IMR-90 (cell line): ENCODE measurements at regions not wholly inside any gene's neighbourhood (a gene's known extent, or its start where the extent isn't known, plus 50 kb on each side); places are given as distances from the start of the nearest gene placed in this dataset.
A peak's percentile ranks its signal among the peaks of the same experiment; 100 is the strongest.

Experiments used
- ATAC-seq: fragments of 200-7000 bp; cut with Tn5 transposase; 2 replicates; pipeline ENCODE4 v1.9.1; 2020; ENCODE audit warnings: low read depth, mild to moderate bottlenecking, moderate library complexity
- BruUV-seq: library from RNA; stranded (reverse); fragments of 400-500 nt; replicated peaks from 2 replicates; lab custom pipeline; 2021; lab: Mats Ljungman, UMichigan
- CTCF ChIA-PET: fragments of 300-600 bp; formaldehyde crosslinking; extraction: SDS; loops from one replicate; lab custom pipeline; 2021; ENCODE audit warnings: antibody characterized with exemption; lab: Yijun Ruan, JAX
- POLR2A ChIA-PET: fragments of 300-600 bp; sonication (Branson Sonifier 250); formaldehyde crosslinking; loops from one replicate; lab custom pipeline; 2022; ENCODE audit warnings: antibody characterized with exemption; ENCODE audit not compliant: unreplicated experiment; lab: Charles Lee
- DNase-seq: peaks from one replicate; pipeline ENCODE4 v3.0.0; 2013
- H2AFZ ChIP-seq: replicated peaks from 2 replicates; pipeline ENCODE3; 2013; ENCODE audit warnings: low read length, mild to moderate bottlenecking; ENCODE audit not compliant: poor library complexity
- H2AK5ac ChIP-seq: 2 replicates; pipeline ENCODE4 v1.6.1; 2013; ENCODE audit warnings: low read depth, low read length, inconsistent platforms
- H2AK9ac ChIP-seq: replicated peaks from 2 replicates; pipeline ENCODE3; 2013; ENCODE audit warnings: mild to moderate bottlenecking, low read depth, low read length, moderate library complexity; ENCODE audit not compliant: poor library complexity
- H2BK120ac ChIP-seq: 2 replicates; pipeline ENCODE4 v1.6.1; 2013; ENCODE audit warnings: low read depth, low read length, inconsistent platforms
- H2BK15ac ChIP-seq: 3 replicates; pipeline ENCODE4 v1.6.1; 2013; ENCODE audit warnings: low read depth, low read length, inconsistent platforms
- H2BK20ac ChIP-seq: 2 replicates; pipeline ENCODE4 v1.6.1; 2013; ENCODE audit warnings: low read depth, mild to moderate bottlenecking, inconsistent platforms, low read length, moderate library complexity
- H2BK5ac ChIP-seq: 2 replicates; pipeline ENCODE4 v1.6.1; 2013; ENCODE audit warnings: mild to moderate bottlenecking, low read depth, low read length, inconsistent platforms; ENCODE audit not compliant: poor library complexity, severe bottlenecking
- H3K14ac ChIP-seq: replicated peaks from 2 replicates; pipeline ENCODE4 v1.6.1; 2013; ENCODE audit warnings: low read depth, low read length, inconsistent platforms
- H3K18ac ChIP-seq: 2 replicates; pipeline ENCODE4 v1.6.1; 2013; ENCODE audit warnings: low read depth, low read length, control low read depth
- H3K23ac ChIP-seq: 2 replicates; pipeline ENCODE4 v1.6.1; 2013; ENCODE audit warnings: low read depth, low read length, inconsistent platforms
- H3K27ac ChIP-seq: 2 replicates; pipeline ENCODE4 v1.5.1; 2013; ENCODE audit warnings: mild to moderate bottlenecking, control low read depth, low read length; ENCODE audit not compliant: insufficient read depth
- H3K27me3 ChIP-seq: 2 replicates; pipeline ENCODE4 v1.6.1; 2013; ENCODE audit warnings: low read length; ENCODE audit not compliant: control insufficient read depth, insufficient read depth
- H3K36me3 ChIP-seq: 2 replicates; pipeline ENCODE4 v1.6.1; 2013; ENCODE audit warnings: low read length, mixed read lengths; ENCODE audit not compliant: control insufficient read depth, insufficient read depth
- H3K4ac ChIP-seq: 2 replicates; pipeline ENCODE4 v1.6.1; 2013; ENCODE audit warnings: low read depth, low read length, inconsistent platforms
- H3K4me1 ChIP-seq: 2 replicates; pipeline ENCODE4 v1.6.1; 2013; ENCODE audit warnings: low read length, mixed read lengths; ENCODE audit not compliant: control insufficient read depth, insufficient read depth
- H3K4me2 ChIP-seq: 2 replicates; pipeline ENCODE4 v1.6.1; 2013; ENCODE audit warnings: low read depth, mild to moderate bottlenecking, control low read depth, low read length, moderate library complexity
- H3K4me3 ChIP-seq: 2 replicates; pipeline ENCODE4 v1.5.1; 2013; ENCODE audit warnings: low read depth, mild to moderate bottlenecking, control low read depth, low read length, moderate library complexity; ENCODE audit not compliant: insufficient read depth
- H3K56ac ChIP-seq: 2 replicates; pipeline ENCODE4 v1.6.1; 2013; ENCODE audit warnings: low read length, inconsistent platforms; ENCODE audit not compliant: insufficient read depth; ENCODE audit errors: extremely low read depth
- H3K79me1 ChIP-seq, 2 experiments: 2 replicates each; pipeline ENCODE4 v1.6.1; 2013; ENCODE audit warnings: low read length in 2 of 2, inconsistent platforms in 1 of 2, low read depth in 1 of 2
- H3K9ac ChIP-seq: 2 replicates; pipeline ENCODE4 v1.6.1; 2013; ENCODE audit warnings: low read depth, low read length, control low read depth
- H3K9me1 ChIP-seq: 2 replicates; pipeline ENCODE4 v1.6.1; 2013; ENCODE audit warnings: low read length, inconsistent platforms; ENCODE audit not compliant: insufficient read depth
- H3K9me3 ChIP-seq: 2 replicates; pipeline ENCODE4 v1.6.1; 2013; ENCODE audit warnings: low read length; ENCODE audit not compliant: control insufficient read depth, insufficient read depth
- H4K20me1 ChIP-seq: 2 replicates; pipeline ENCODE4 v1.6.1; 2013; ENCODE audit warnings: low read length, inconsistent platforms; ENCODE audit not compliant: insufficient read depth
- H4K5ac ChIP-seq: 2 replicates; pipeline ENCODE4 v1.6.1; 2013; ENCODE audit warnings: mild to moderate bottlenecking, low read depth, low read length, control low read depth
- H4K8ac ChIP-seq, 2 experiments: 2 replicates each; pipeline ENCODE4 v1.6.1; 2013; ENCODE audit warnings: low read depth in 2 of 2, low read length in 2 of 2, control low read depth in 1 of 2, inconsistent platforms in 1 of 2
- H4K91ac ChIP-seq: 2 replicates; pipeline ENCODE4 v1.6.1; 2013; ENCODE audit warnings: low read depth, low read length, inconsistent platforms; ENCODE audit not compliant: insufficient read depth
- RAD21 ChIP-seq: IDR thresholded peaks from 2 replicates; pipeline ENCODE4 v1.6.1; 2012; ENCODE audit warnings: low read length, improper control_type of control experiment
- SMC3 ChIP-seq: fragments of 150-350 bp; IDR thresholded peaks from 2 replicates; pipeline ENCODE4 v1.6.1; 2016; ENCODE audit warnings: low read depth, mild to moderate bottlenecking, antibody characterized with exemption, low read length, moderate library complexity
- USF2 ChIP-seq: fragments of 150-350 bp; IDR thresholded peaks from 2 replicates; pipeline ENCODE4 v1.6.1; 2017; ENCODE audit warnings: mild to moderate bottlenecking, antibody characterized with exemption, low read length, low read depth
- WGBS, 2 experiments: methylation state at CpG; one replicate each; pipeline versions ENCODE4 v1.1.5 to v1.1.7; 2013; ENCODE audit warnings: missing lambda C conversion rate in 2 of 2; ENCODE audit not compliant: insufficient read length in 1 of 2; ENCODE audit errors: extremely low coverage in 2 of 2; 5-methylcytosine and 5-hydroxymethylcytosine counted together
- dilution Hi-C: fragments of 300-500 bp; cut with HindIII; formaldehyde crosslinking; loops from one replicate; pipeline ENCODE4 v1.14.3; 2018; ENCODE audit warnings: low sequenced_read_pairs; ENCODE audit not compliant: unreplicated experiment
- in situ Hi-C: fragments of 300-500 bp; cut with MboI; formaldehyde crosslinking; loops from 3 replicates; pipeline ENCODE4 v1.14.3; 2019; ENCODE audit warnings: low sequenced_read_pairs, inconsistent platforms, mixed read lengths
- intact Hi-C: fragments of 100-400 bp; cut with micrococcal nuclease; formaldehyde crosslinking; loops from 2 replicates; pipeline ENCODE4 v1.10.0; 2022
- TF ChIP-seq, protein P1 (sequence below): conservative IDR thresholded peaks from 2 replicates; pipeline ENCODE4 v1.5.1; 2012; ENCODE audit warnings: mild to moderate bottlenecking, low read depth, low read length, improper control_type of control experiment

GRCh38 chr7:96414931-96415292 is 93.0 kb upstream of the SLC25A13 start:
- no peaks in the 10 kb centered on the region for H3K79me1 ChIP-seq
- no peak overlapping the region for H2BK5ac ChIP-seq
- no peaks in the 10 kb centered on the region for H3K27me3 ChIP-seq
- TF ChIP-seq RAD21, result peak; percentile 60
- TF ChIP-seq USF2, result no peak
- TF ChIP-seq SMC3, result peak; percentile 55
- TF ChIP-seq, protein P1, sequence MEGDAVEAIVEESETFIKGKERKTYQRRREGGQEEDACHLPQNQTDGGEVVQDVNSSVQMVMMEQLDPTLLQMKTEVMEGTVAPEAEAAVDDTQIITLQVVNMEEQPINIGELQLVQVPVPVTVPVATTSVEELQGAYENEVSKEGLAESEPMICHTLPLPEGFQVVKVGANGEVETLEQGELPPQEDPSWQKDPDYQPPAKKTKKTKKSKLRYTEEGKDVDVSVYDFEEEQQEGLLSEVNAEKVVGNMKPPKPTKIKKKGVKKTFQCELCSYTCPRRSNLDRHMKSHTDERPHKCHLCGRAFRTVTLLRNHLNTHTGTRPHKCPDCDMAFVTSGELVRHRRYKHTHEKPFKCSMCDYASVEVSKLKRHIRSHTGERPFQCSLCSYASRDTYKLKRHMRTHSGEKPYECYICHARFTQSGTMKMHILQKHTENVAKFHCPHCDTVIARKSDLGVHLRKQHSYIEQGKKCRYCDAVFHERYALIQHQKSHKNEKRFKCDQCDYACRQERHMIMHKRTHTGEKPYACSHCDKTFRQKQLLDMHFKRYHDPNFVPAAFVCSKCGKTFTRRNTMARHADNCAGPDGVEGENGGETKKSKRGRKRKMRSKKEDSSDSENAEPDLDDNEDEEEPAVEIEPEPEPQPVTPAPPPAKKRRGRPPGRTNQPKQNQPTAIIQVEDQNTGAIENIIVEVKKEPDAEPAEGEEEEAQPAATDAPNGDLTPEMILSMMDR, result peak; percentile 61
- H3K14ac ChIP-seq, result no peak overlapping the region
- H3K9me1 ChIP-seq, result no peaks in the 10 kb centered on the region
- H4K91ac ChIP-seq, result no peak overlapping the region
- H3K56ac ChIP-seq, result no peak overlapping the region
- no peak overlapping the region for H3K9ac ChIP-seq
- ChIA-PET CTCF (interaction anchor here (0.6 to 1.0 kb wide), 3 partner anchors 72 to 925 kb away, joined by 3 to 5 read pairs (median 3); no protein-coding TSS in a partner anchor), POLR2A (no interaction called here)
- H3K23ac ChIP-seq, result no peak overlapping the region
- no peak overlapping the region for H2AFZ ChIP-seq
- H2BK20ac ChIP-seq, result no peak overlapping the region
- no peaks in the 10 kb centered on the region for H3K36me3 ChIP-seq
- H3K4me3 ChIP-seq, result no peak overlapping the region
- DNase-seq (peak; percentile 30), ATAC-seq (peak; percentile 73)
- H2BK120ac ChIP-seq, result no peak overlapping the region
- H3K4me1 ChIP-seq, result no peaks in the 10 kb centered on the region
- in situ Hi-C loops, result no loop called here
- H3K9me3 ChIP-seq, result no peaks in the 10 kb centered on the region
- no TSS peak for BruUV-seq
- no peak overlapping the region for H3K27ac ChIP-seq
- H3K18ac ChIP-seq, result no peak overlapping the region
- dilution Hi-C loops, result no loop called here
- H4K20me1 ChIP-seq, result no peaks in the 10 kb centered on the region
- H4K5ac ChIP-seq, result no peak overlapping the region
- no peak overlapping the region for H2AK9ac ChIP-seq
- H2BK15ac ChIP-seq, result no peak overlapping the region
- no peak overlapping the region for H3K4me2 ChIP-seq
- no peak overlapping the region for H2AK5ac ChIP-seq
- no peak overlapping the region for H3K4ac ChIP-seq
- WGBS, 2 experiments, result no CpG with 5 or more reads among the region's 3 CpGs
- intact Hi-C loops, result loop anchor here (1.0 to 10.0 kb wide), 3 partner anchors 230 to 612 kb away; no protein-coding TSS in a partner anchor
- H4K8ac ChIP-seq, result no peak overlapping the region
